B cell (primary cell): ENCODE measurements at regions not wholly inside any gene's neighbourhood (a gene's known extent, or its start where the extent isn't known, plus 50 kb on each side); places are given as distances from the start of the nearest gene placed in this dataset.
"Not testable (repeated sequence)": the region's sequence is repeated elsewhere in the genome, so short reads cannot be mapped to it uniquely, and the experiment has no call there.

Experiments used
- ATAC-seq: fragments of 200-7000 bp; cut with Tn5 transposase; one replicate; pipeline ENCODE4 v1.10.0; 2021; ENCODE audit warnings: low read depth, mild to moderate bottlenecking, moderate number of reproducible peaks, moderate library complexity
- CTCF ChIA-PET: fragments of 350-600 bp; sonication (Branson Sonifier 250); formaldehyde crosslinking; loops from one replicate; lab custom pipeline; 2021; ENCODE audit warnings: antibody characterized with exemption, inconsistent platforms; lab: Charles Lee
- POLR2A ChIA-PET: fragments of 350-600 bp; sonication (Branson Sonifier 250); formaldehyde crosslinking; loops from one replicate; lab custom pipeline; 2021; ENCODE audit warnings: antibody characterized with exemption; lab: Charles Lee
- DNase-seq: peaks from one replicate; pipeline ENCODE4 v3.0.0; 2013
- H2AFZ ChIP-seq: 2 replicates; pipeline ENCODE4 v1.6.1; 2012; ENCODE audit warnings: mild to moderate bottlenecking, low read depth, low read length; ENCODE audit not compliant: insufficient read depth, poor library complexity, severe bottlenecking
- H3K27ac ChIP-seq, 2 donors: 1 replicate in 1 of 2; 2 replicates in 1 of 2; pipeline ENCODE4 v1.5.1; 2012 to 2013; ENCODE audit warnings: low read length in 2 of 2, mild to moderate bottlenecking in 2 of 2, moderate library complexity in 1 of 2
- H3K27me3 ChIP-seq, 4 experiments: fragments of 200-600 bp in 1 of 4; sonication (generic) in 1 of 4; replicated peaks in 1 of 4; 1 replicate in 2 of 4; 2 replicates in 2 of 4; pipeline versions ENCODE4 v1.6.1 to v1.7.0; 2013 to 2016; ENCODE audit warnings: low read length in 3 of 4, mild to moderate bottlenecking in 2 of 4, mixed read lengths in 1 of 4, moderate library complexity in 1 of 4; ENCODE audit not compliant: insufficient read depth in 4 of 4, control insufficient read depth in 3 of 4; ENCODE audit errors: control extremely low read depth in 1 of 4
- H3K36me3 ChIP-seq, 2 experiments: replicated peaks in 1 of 2; 1 replicate in 1 of 2; 2 replicates in 1 of 2; pipeline versions ENCODE4 v1.6.1 to v1.7.1; 2013; ENCODE audit warnings: low read length in 1 of 2; ENCODE audit not compliant: insufficient read depth in 2 of 2, control insufficient read depth in 1 of 2; ENCODE audit errors: control extremely low read depth in 1 of 2, extremely low read depth in 1 of 2
- H3K4me1 ChIP-seq, 2 donors: fragments of 200-600 bp in 1 of 2; sonication (generic) in 1 of 2; 1 replicate in 1 of 2; 2 replicates in 1 of 2; pipeline versions ENCODE4 v1.5.1 to v1.6.1; 2013 to 2017; ENCODE audit warnings: low read length in 2 of 2; ENCODE audit not compliant: control insufficient read depth in 2 of 2, insufficient read depth in 2 of 2
- H3K4me2 ChIP-seq: replicated peaks from 2 replicates; pipeline ENCODE3; 2012; ENCODE audit warnings: mild to moderate bottlenecking, low read depth, low read length; ENCODE audit not compliant: poor library complexity, severe bottlenecking
- H3K4me3 ChIP-seq, 5 experiments: fragments of 200-600 bp in 1 of 5; sonication (generic) in 1 of 5; 1 replicate in 3 of 5; 2 replicates in 2 of 5; pipeline versions ENCODE4 v1.5.1 to v1.7.0; 2011 to 2016; ENCODE audit warnings: low read length in 4 of 5, mild to moderate bottlenecking in 4 of 5, low read depth in 2 of 5, control low read depth in 1 of 5, moderate library complexity in 1 of 5; ENCODE audit not compliant: insufficient read depth in 1 of 5; ENCODE audit errors: control extremely low read depth in 1 of 5, extremely low read depth in 1 of 5
- H3K79me2 ChIP-seq: fragments of 200-600 bp; sonication (generic); one replicate; pipeline ENCODE4 v1.6.0; 2016; ENCODE audit warnings: low read length; ENCODE audit not compliant: control insufficient read depth, insufficient read depth
- H3K9ac ChIP-seq: fragments of 200-600 bp; sonication (generic); 2 replicates; pipeline ENCODE4 v1.6.1; 2017; ENCODE audit warnings: mild to moderate bottlenecking, low read length, moderate library complexity
- H3K9me3 ChIP-seq, 3 donors: one replicate each; pipeline versions ENCODE4 v1.6.1 to v1.7.1; 2013; ENCODE audit warnings: low read length in 2 of 3; ENCODE audit not compliant: control insufficient read depth in 2 of 3, insufficient read depth in 1 of 3; ENCODE audit errors: control extremely low read depth in 1 of 3
- H4K20me1 ChIP-seq: 2 replicates; pipeline ENCODE4 v1.6.0; 2012; ENCODE audit warnings: mild to moderate bottlenecking, low read length; ENCODE audit not compliant: insufficient read depth, control insufficient read depth, poor library complexity, severe bottlenecking
- H3K27ac Mint-ChIP-seq: one replicate; pipeline ENCODE4 v1.8.0; 2021; ENCODE audit warnings: mixed read lengths
- H3K27me3 Mint-ChIP-seq: one replicate; pipeline ENCODE4 v1.8.0; 2021; ENCODE audit warnings: mixed read lengths
- H3K4me1 Mint-ChIP-seq: one replicate; pipeline ENCODE4 v1.8.0; 2021; ENCODE audit warnings: mixed read lengths
- H3K4me3 Mint-ChIP-seq: one replicate; pipeline ENCODE4 v1.8.0; 2021; ENCODE audit warnings: mixed read lengths
- H3K9me3 Mint-ChIP-seq: one replicate; pipeline ENCODE4 v1.8.0; 2022; ENCODE audit warnings: mixed read lengths; ENCODE audit not compliant: insufficient read depth
- CTCF ChIP-seq: fragments of 200-600 bp; IDR thresholded peaks from one replicate; pipeline ENCODE4 v1.8.0; 2022; ENCODE audit warnings: antibody characterized with exemption, mild to moderate bottlenecking
- EZH2 ChIP-seq: IDR thresholded peaks from 2 replicates; pipeline ENCODE4 v1.6.1; 2012; ENCODE audit warnings: borderline replicate concordance, low read depth, mild to moderate bottlenecking, moderate library complexity, low read length; ENCODE audit not compliant: insufficient read depth, poor library complexity, severe bottlenecking
- WGBS: methylation state at CpG from one replicate; pipeline ENCODE4 v1.1.5; 2013; ENCODE audit warnings: missing lambda C conversion rate; ENCODE audit not compliant: insufficient coverage; 5-methylcytosine and 5-hydroxymethylcytosine counted together
- intact Hi-C: fragments of 100-400 bp; cut with micrococcal nuclease; formaldehyde crosslinking; loops from one replicate; pipeline ENCODE4 v1.10.0; 2022

- DNase-seq: no peak
- H3K9me3 ChIP-seq: no peaks in the 10 kb centered on the region
- H3K27me3 Mint-ChIP-seq: peaks cover 22% of the 10 kb centered on the region
- peaks cover 0 to 3% of the 10 kb centered on the region in 2 donors for H3K4me1 ChIP-seq
- TF ChIP-seq CTCF (no peak), EZH2 (no peak)
- peaks cover 6% of the 10 kb centered on the region for H3K4me1 Mint-ChIP-seq
- no peak overlapping the region for H3K4me3 ChIP-seq
- CTCF ChIA-PET: no interaction called here
- H3K79me2 ChIP-seq: no peaks in the 10 kb centered on the region
- no peak overlapping the region for H3K4me2 ChIP-seq
- intact Hi-C loops: no loop called here
- peaks cover 11% of the 10 kb centered on the region for H3K9me3 Mint-ChIP-seq
- H3K36me3 ChIP-seq: no peaks in the 10 kb centered on the region
- POLR2A ChIA-PET: no interaction called here
- no peaks in the 10 kb centered on the region for H4K20me1 ChIP-seq
- H3K27me3 ChIP-seq: no peaks in the 10 kb centered on the region
- H3K9ac ChIP-seq: no peak overlapping the region
- 90% methylated on average over 3 of the region's 3 CpGs for WGBS
- no peak for ATAC-seq
- no peak overlapping the region for H3K27ac Mint-ChIP-seq
- no peak overlapping the region for H3K4me3 Mint-ChIP-seq
- H3K27ac ChIP-seq: no peak overlapping the region
- no peak overlapping the region for H2AFZ ChIP-seq
These were observed 61.2 kb upstream of the SELENOP start for GRCh38 chr5:42872865-42873264.

- H4K20me1 ChIP-seq: no peaks in the 10 kb centered on the region
- H3K79me2 ChIP-seq: no peaks in the 10 kb centered on the region
- H3K9ac ChIP-seq: no peak overlapping the region
- Mint-ChIP-seq H3K27me3 (peaks cover 26% of the 10 kb centered on the region), H3K9me3 (peaks cover 13% of the 10 kb centered on the region), H3K4me3 (no peak overlapping the region), H3K27ac (no peak overlapping the region), H3K4me1 (peaks cover 2% of the 10 kb centered on the region)
- intact Hi-C loops: no loop called here
- H3K4me2 ChIP-seq: no peak overlapping the region
- ChIA-PET POLR2A (no interaction called here), CTCF (no interaction called here)
- H3K27me3 ChIP-seq: no peaks in the 10 kb centered on the region
- H3K27ac ChIP-seq: no peak overlapping the region
- H3K36me3 ChIP-seq: no peaks in the 10 kb centered on the region
- ATAC-seq (no peak), DNase-seq (no peak)
- no peak overlapping the region for H2AFZ ChIP-seq
- H3K4me1 ChIP-seq: peaks cover 0 to 3% of the 10 kb centered on the region in 2 donors
- TF ChIP-seq EZH2 (no peak), CTCF (no peak)
- H3K9me3 ChIP-seq: no peaks in the 10 kb centered on the region
- WGBS: 83% methylated on average over 4 of the region's 4 CpGs
- no peak overlapping the region for H3K4me3 ChIP-seq
These were observed 59.3 kb upstream of the SELENOP start for GRCh38 chr5:42870882-42871418.

GRCh38 chr5:42868417-42868816 lies 56.7 kb upstream of the SELENOP start:
- H3K27ac ChIP-seq, DNase-seq, CTCF ChIA-PET, H3K79me2 ChIP-seq, H3K27ac Mint-ChIP-seq, H3K4me1 Mint-ChIP-seq, H3K4me3 ChIP-seq, H3K4me3 Mint-ChIP-seq, H2AFZ ChIP-seq, H4K20me1 ChIP-seq, H3K9ac ChIP-seq, H3K4me2 ChIP-seq, H3K27me3 ChIP-seq, ATAC-seq, H3K36me3 ChIP-seq, intact Hi-C loops, H3K9me3 ChIP-seq, POLR2A ChIA-PET, H3K4me1 ChIP-seq: not testable (repeated sequence)
- no CpG with 5 or more reads among the region's 5 CpGs for WGBS
- Mint-ChIP-seq H3K27me3 (peaks cover 41% of the 10 kb centered on the region), H3K9me3 (peaks cover 16% of the 10 kb centered on the region)
